Activated T-helper 17 cell treated with anti-CD3 and anti-CD28 coated beads, Interleukin-2, amount 50 U/mL, for 72 hours (primary cell): ENCODE measurements at regions not wholly inside any gene's neighbourhood (a gene's known extent, or its start where the extent isn't known, plus 50 kb on each side); places are given as distances from the start of the nearest gene placed in this dataset.

Experiments
- ATAC-seq: fragments of 150-1000 bp; cut with Tn5 transposase; replicated peaks from 2 replicates; pipeline ENCODE4 v1.10.0; 2021; ENCODE audit warnings: mild to moderate bottlenecking, moderate library complexity
- H3K27ac Mint-ChIP-seq: one replicate; pipeline ENCODE4 v1.8.0; 2022; ENCODE audit warnings: mixed read lengths
- H3K27me3 Mint-ChIP-seq: one replicate; pipeline ENCODE4 v1.8.0; 2022; ENCODE audit warnings: mixed read lengths
- H3K36me3 Mint-ChIP-seq: one replicate; pipeline ENCODE4 v1.8.0; 2022; ENCODE audit warnings: low read depth, mild to moderate bottlenecking, mixed read lengths
- H3K4me1 Mint-ChIP-seq: one replicate; pipeline ENCODE4 v1.8.0; 2022; ENCODE audit warnings: mixed read lengths
- H3K4me3 Mint-ChIP-seq: one replicate; pipeline ENCODE4 v1.8.0; 2022; ENCODE audit warnings: mild to moderate bottlenecking, mixed read lengths
- H3K9me3 Mint-ChIP-seq: one replicate; pipeline ENCODE4 v1.8.0; 2022; ENCODE audit warnings: mixed read lengths

DNA sequence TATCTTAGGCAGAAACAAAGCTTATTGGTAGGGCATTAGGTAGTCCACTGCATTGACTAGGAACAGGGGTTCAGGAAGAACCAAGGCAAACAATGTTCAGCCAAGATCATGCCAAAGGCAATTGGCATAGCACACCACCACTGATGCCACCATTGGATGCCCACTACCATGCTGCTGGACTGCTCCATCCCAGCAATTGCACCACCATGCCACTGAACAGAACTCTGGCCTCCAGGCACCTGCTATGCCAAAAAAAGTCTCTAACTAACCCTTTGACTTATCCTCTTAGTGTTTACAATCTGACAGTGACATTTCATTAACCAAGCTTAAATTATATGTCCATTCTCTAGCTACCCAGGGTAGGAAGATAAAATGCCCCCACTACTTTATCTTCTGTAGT, 509.6 kb upstream of the CAMK1G start:
- Mint-ChIP-seq H3K9me3 (no peaks in the 10 kb centered on the region), H3K36me3 (no peaks in the 10 kb centered on the region), H3K27me3 (no peaks in the 10 kb centered on the region), H3K27ac (no peak overlapping the region), H3K4me3 (no peak overlapping the region), H3K4me1 (no peaks in the 10 kb centered on the region)
- no peak for ATAC-seq

GRCh38 chr1:209074575-209075250, 508.8 kb upstream of the CAMK1G start:
- Mint-ChIP-seq H3K4me3 (no peak overlapping the region), H3K27ac (no peak overlapping the region), H3K4me1 (no peaks in the 10 kb centered on the region), H3K27me3 (no peaks in the 10 kb centered on the region), H3K9me3 (no peaks in the 10 kb centered on the region), H3K36me3 (no peaks in the 10 kb centered on the region)
- ATAC-seq, result no peak

- Mint-ChIP-seq H3K27ac (no peak overlapping the region), H3K4me1 (no peaks in the 10 kb centered on the region), H3K9me3 (no peaks in the 10 kb centered on the region), H3K27me3 (peaks cover 13% of the 10 kb centered on the region), H3K36me3 (no peaks in the 10 kb centered on the region), H3K4me3 (no peak overlapping the region)
- no peak for ATAC-seq
These were observed 506.8 kb upstream of the CAMK1G start for GRCh38 chr1:209076688-209077087.

GRCh38 chr1:209080170-209080781, 503.2 kb upstream of the CAMK1G start:
- Mint-ChIP-seq H3K4me3 (no peak overlapping the region), H3K27me3 (peaks cover 24% of the 10 kb centered on the region), H3K27ac (no peak overlapping the region), H3K4me1 (no peaks in the 10 kb centered on the region), H3K9me3 (no peaks in the 10 kb centered on the region), H3K36me3 (no peaks in the 10 kb centered on the region)
- ATAC-seq, result no peak

- no peaks in the 10 kb centered on the region for H3K36me3 Mint-ChIP-seq
- no peak for ATAC-seq
These were observed 496.9 kb upstream of the CAMK1G start for GRCh38 chr1:209086486-209087192.

DNA sequence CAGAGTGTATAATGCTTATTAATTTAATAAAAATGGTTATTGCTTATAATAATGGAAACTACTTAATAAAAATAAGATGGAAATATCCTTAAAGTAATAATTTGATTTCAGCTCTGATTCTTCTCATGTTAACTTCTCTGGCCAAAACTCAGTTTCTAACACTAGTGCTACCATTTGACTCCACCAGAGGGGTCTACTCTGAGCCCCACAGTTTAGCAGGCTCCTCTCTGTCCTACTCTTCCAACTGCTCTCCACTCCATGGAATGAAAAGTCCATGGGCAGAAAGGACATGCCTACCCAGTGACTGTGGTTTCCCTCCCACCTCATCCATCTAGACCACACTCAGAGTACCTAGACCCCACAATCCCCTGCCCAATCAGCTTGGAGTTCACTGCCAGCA, 489.1 kb upstream of the CAMK1G start:
- Mint-ChIP-seq H3K4me3 (no peak overlapping the region), H3K9me3 (peaks cover 5% of the 10 kb centered on the region), H3K36me3 (no peaks in the 10 kb centered on the region), H3K27me3 (no peaks in the 10 kb centered on the region), H3K4me1 (no peaks in the 10 kb centered on the region), H3K27ac (no peak overlapping the region)
- no peak for ATAC-seq

More at GRCh38 chr1:209086486-209087192, 496.9 kb upstream of the CAMK1G start:
- no peak overlapping the region for H3K4me3 Mint-ChIP-seq
- peaks cover 16% of the 10 kb centered on the region for H3K27me3 Mint-ChIP-seq
- peaks cover 5% of the 10 kb centered on the region for H3K9me3 Mint-ChIP-seq
- no peaks in the 10 kb centered on the region for H3K4me1 Mint-ChIP-seq
- H3K27ac Mint-ChIP-seq, result no peak overlapping the region

- Mint-ChIP-seq H3K4me1 (no peaks in the 10 kb centered on the region), H3K9me3 (no peaks in the 10 kb centered on the region), H3K27me3 (no peaks in the 10 kb centered on the region), H3K27ac (no peak overlapping the region), H3K36me3 (no peaks in the 10 kb centered on the region), H3K4me3 (no peak overlapping the region)
- no peak for ATAC-seq
These were observed 487.6 kb upstream of the CAMK1G start for GRCh38 chr1:209095627-209096595.

DNA sequence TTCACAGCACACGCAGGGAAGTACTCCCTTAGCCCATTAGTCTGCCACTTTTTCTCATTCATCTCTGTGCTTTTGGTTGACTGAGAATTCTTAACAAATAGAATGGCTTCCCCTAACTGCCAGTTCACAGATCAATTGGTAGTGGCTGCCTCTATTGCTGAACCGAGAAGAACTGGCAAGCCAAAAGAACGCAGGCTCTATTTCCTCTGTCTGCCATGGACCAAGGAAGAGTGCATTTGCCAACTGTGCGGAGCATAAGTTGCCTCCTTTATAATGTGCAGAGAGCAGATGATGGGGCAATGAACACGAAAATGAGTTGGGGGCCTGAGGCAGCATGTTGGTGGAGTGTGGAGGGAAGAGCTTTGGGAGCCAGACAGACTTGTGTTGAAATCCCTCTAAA, 483.1 kb upstream of the CAMK1G start:
- no peak for ATAC-seq
- Mint-ChIP-seq H3K36me3 (no peaks in the 10 kb centered on the region), H3K9me3 (no peaks in the 10 kb centered on the region), H3K27me3 (peaks cover 15% of the 10 kb centered on the region), H3K4me3 (no peak overlapping the region), H3K4me1 (no peaks in the 10 kb centered on the region), H3K27ac (no peak overlapping the region)

DNA sequence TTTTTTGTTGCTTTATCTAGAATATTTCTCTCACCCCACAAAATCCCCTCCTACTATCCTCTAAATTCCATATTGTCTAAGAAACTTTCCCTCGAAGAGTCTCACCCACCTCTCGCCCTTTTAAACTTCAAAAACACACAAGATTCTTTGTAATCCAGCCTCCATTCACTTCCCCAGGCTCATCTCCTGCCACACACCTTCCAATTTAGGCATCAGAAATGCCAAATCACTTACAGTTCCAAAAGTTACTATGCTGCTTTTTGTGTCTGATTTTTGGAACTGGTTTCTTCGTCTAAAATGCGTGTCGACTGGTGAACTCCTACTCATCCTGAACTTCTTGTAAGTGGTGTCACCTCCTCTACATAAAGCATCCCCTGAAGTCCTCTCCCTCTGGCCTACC, 482.4 kb upstream of the CAMK1G start:
- H3K4me3 Mint-ChIP-seq, result no peak overlapping the region

DNA sequence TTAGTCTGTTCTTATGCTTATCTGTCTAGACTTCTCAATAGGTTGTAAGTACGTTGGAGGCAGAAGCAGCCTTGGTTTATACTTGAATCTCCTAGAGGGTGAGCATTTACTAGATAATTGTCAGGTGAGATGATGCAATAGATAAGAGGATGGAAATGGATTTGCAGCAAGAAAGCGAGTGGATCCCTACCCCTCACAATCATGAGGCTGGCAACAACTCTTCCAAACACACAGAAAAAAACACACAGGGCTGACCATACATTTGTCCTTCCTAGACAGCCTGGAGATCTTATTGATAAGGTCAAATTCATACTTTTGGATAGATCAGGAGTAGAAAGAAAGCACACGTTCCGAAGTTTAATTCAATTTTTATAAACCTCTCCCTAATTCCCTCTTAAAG, 481.4 kb upstream of the CAMK1G start:
- H3K27me3 Mint-ChIP-seq, result peaks cover 15% of the 10 kb centered on the region

More for the DNA sequence above, 482.4 kb upstream of the CAMK1G start:
- Mint-ChIP-seq H3K27me3 (peaks cover 15% of the 10 kb centered on the region), H3K4me1 (no peaks in the 10 kb centered on the region), H3K9me3 (no peaks in the 10 kb centered on the region), H3K27ac (no peak overlapping the region), H3K36me3 (no peaks in the 10 kb centered on the region)
- no peak for ATAC-seq

GRCh38 chr1:209102531-209102930, 481.0 kb upstream of the CAMK1G start:
- H3K4me3 Mint-ChIP-seq, result no peak overlapping the region
- ATAC-seq, result no peak
- H3K4me1 Mint-ChIP-seq, result no peaks in the 10 kb centered on the region

More for the DNA sequence above, 481.4 kb upstream of the CAMK1G start:
- Mint-ChIP-seq H3K4me3 (no peak overlapping the region), H3K36me3 (no peaks in the 10 kb centered on the region), H3K27ac (no peak overlapping the region), H3K4me1 (no peaks in the 10 kb centered on the region), H3K9me3 (no peaks in the 10 kb centered on the region)
- ATAC-seq, result no peak

GRCh38 chr1:209103092-209103491, 480.4 kb upstream of the CAMK1G start:
- H3K27me3 Mint-ChIP-seq, result peaks cover 15% of the 10 kb centered on the region
- H3K9me3 Mint-ChIP-seq, result no peaks in the 10 kb centered on the region
- H3K4me3 Mint-ChIP-seq, result no peak overlapping the region
- no peaks in the 10 kb centered on the region for H3K4me1 Mint-ChIP-seq
- no peak overlapping the region for H3K27ac Mint-ChIP-seq
- no peaks in the 10 kb centered on the region for H3K36me3 Mint-ChIP-seq
- ATAC-seq, result no peak

More at GRCh38 chr1:209102531-209102930, 481.0 kb upstream of the CAMK1G start:
- Mint-ChIP-seq H3K27me3 (peaks cover 15% of the 10 kb centered on the region), H3K27ac (no peak overlapping the region), H3K36me3 (no peaks in the 10 kb centered on the region), H3K9me3 (no peaks in the 10 kb centered on the region)

DNA sequence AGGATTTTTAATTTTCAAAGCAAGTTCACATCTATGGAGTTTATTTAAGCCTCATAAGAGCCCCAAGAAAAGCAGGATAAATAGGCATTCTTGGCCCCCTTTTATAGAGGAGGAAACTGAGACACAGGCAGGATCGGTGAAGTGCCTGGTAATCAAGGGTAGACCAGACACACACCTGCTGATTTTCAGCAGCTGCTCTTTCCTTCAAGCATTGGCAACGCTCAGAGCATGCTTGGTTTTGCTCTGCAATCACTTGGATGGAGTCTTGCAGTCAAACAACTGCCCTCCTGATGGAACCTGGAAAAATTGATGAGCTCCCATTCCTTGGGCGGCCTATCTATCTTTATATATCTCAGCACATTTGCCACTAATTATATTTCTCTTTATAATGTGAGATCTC, 478.9 kb upstream of the CAMK1G start:
- Mint-ChIP-seq H3K4me3 (no peak overlapping the region), H3K27ac (no peak overlapping the region), H3K9me3 (no peaks in the 10 kb centered on the region), H3K36me3 (no peaks in the 10 kb centered on the region), H3K4me1 (no peaks in the 10 kb centered on the region), H3K27me3 (peaks cover 15% of the 10 kb centered on the region)
- ATAC-seq, result no peak

GRCh38 chr1:209105701-209106100, 477.8 kb upstream of the CAMK1G start:
- ATAC-seq, result no peak
- H3K36me3 Mint-ChIP-seq, result no peaks in the 10 kb centered on the region
- peaks cover 15% of the 10 kb centered on the region for H3K27me3 Mint-ChIP-seq
- no peaks in the 10 kb centered on the region for H3K4me1 Mint-ChIP-seq
- H3K9me3 Mint-ChIP-seq, result no peaks in the 10 kb centered on the region
- H3K4me3 Mint-ChIP-seq, result no peak overlapping the region
- no peak overlapping the region for H3K27ac Mint-ChIP-seq
